HCT116 (cell line): ENCODE measurements at regions not wholly inside any gene's neighbourhood (a gene's known extent, or its start where the extent isn't known, plus 50 kb on each side); places are given as distances from the start of the nearest gene placed in this dataset.

ENCODE experiments used
- ATAC-seq: fragments of 200-7000 bp; cut with Tn5 transposase; 2 replicates; pipeline ENCODE4 v1.9.1; 2020; ENCODE audit warnings: mild to moderate bottlenecking, moderate library complexity
- BruUV-seq: library from RNA; stranded (reverse); fragments of 400-500 nt; replicated peaks from 2 replicates; lab custom pipeline; 2021; lab: Mats Ljungman, UMichigan
- CTCF ChIA-PET: fragments of 300-600 bp; sonication (Branson Sonifier 250); formaldehyde crosslinking; loops from one replicate; lab custom pipeline; 2021; ENCODE audit warnings: antibody characterized with exemption; lab: Charles Lee
- POLR2A ChIA-PET: fragments of 300-600, 350-600 bp; sonication (Branson Sonifier 250); formaldehyde crosslinking; loops from one replicate; lab custom pipeline; 2021; ENCODE audit warnings: antibody characterized with exemption; lab: Charles Lee
- RAD21 ChIA-PET, 2 experiments: fragments of 300-600 bp; sonication (Branson Sonifier 250); formaldehyde crosslinking; loops; one replicate each; lab custom pipeline; 2023; ENCODE audit warnings: low total read pairs in 2 of 2; ENCODE audit not compliant: uncharacterized antibody in 2 of 2, unreplicated experiment in 2 of 2, low non-redundant PET in 1 of 2; lab: Charles Lee
- DNase-seq: peaks from one replicate; pipeline ENCODE4 v3.0.0-alpha.2; 2010; ENCODE audit warnings: low read depth, low spot score
- H2AFZ ChIP-seq: fragments of 200-600 bp; shearing (Covaris generic), sonication (generic); 2 replicates; pipeline ENCODE4 v1.6.1; 2017; ENCODE audit warnings: low read depth, mixed run types, mixed read lengths, antibody characterized with exemption, low read length; ENCODE audit not compliant: poor library complexity, severe bottlenecking
- H3K27ac ChIP-seq: 2 replicates; pipeline ENCODE4 v1.5.1; 2012; ENCODE audit warnings: low read depth, low read length
- H3K27me3 ChIP-seq: fragments of 200-600 bp; sonication (generic); 2 replicates; pipeline ENCODE4 v1.6.1; 2016; ENCODE audit warnings: mixed run types, low read length, mixed read lengths; ENCODE audit not compliant: insufficient read depth
- H3K36me3 ChIP-seq, 2 experiments: fragments of 200-500 bp in 1 of 2; fragments of 200-600 bp in 1 of 2; sonication (Bioruptor generic) in 1 of 2; sonication (generic) in 1 of 2; 2 replicates each; pipeline versions ENCODE4 v1.5.1 to v1.6.1; 2014 to 2016; ENCODE audit warnings: low read length in 2 of 2, inconsistent platforms in 1 of 2, mixed read lengths in 1 of 2, mixed run types in 1 of 2; ENCODE audit not compliant: insufficient read depth in 2 of 2, control insufficient read depth in 1 of 2
- H3K4me1 ChIP-seq, 2 experiments: fragments of 200-600 bp in 1 of 2; sonication (generic) in 1 of 2; 2 replicates each; pipeline versions ENCODE4 v1.5.1 to v1.6.1; 2012 to 2017; ENCODE audit warnings: low read length in 2 of 2, inconsistent platforms in 1 of 2, mild to moderate bottlenecking in 1 of 2, mixed read lengths in 1 of 2, mixed run types in 1 of 2, moderate library complexity in 1 of 2; ENCODE audit not compliant: insufficient read depth in 2 of 2, control insufficient read depth in 1 of 2
- H3K4me2 ChIP-seq: fragments of 200-600 bp; sonication (generic); 2 replicates; pipeline ENCODE4 v1.6.1; 2017; ENCODE audit warnings: mixed run types, low read length, mixed read lengths
- H3K4me3 ChIP-seq, 2 experiments: fragments of 200-600 bp in 1 of 2; sonication (generic) in 1 of 2; replicated peaks in 1 of 2; 2 replicates each; pipeline ENCODE4 v1.5.1; 2011 to 2016; ENCODE audit warnings: low read length in 2 of 2, control low read depth in 1 of 2, low read depth in 1 of 2, mild to moderate bottlenecking in 1 of 2, mixed read lengths in 1 of 2, mixed run types in 1 of 2
- H3K79me2 ChIP-seq: fragments of 200-600 bp; sonication (generic); 2 replicates; pipeline ENCODE4 v1.6.1; 2017; ENCODE audit warnings: mild to moderate bottlenecking, mixed run types, low read length, moderate library complexity, mixed read lengths; ENCODE audit not compliant: insufficient read depth
- H3K9ac ChIP-seq: fragments of 200-600 bp; sonication (generic); 2 replicates; pipeline ENCODE4 v1.6.1; 2016; ENCODE audit warnings: low read length, mixed read lengths
- H3K9me2 ChIP-seq: fragments of 200-600 bp; sonication (generic), shearing (Covaris generic); 2 replicates; pipeline ENCODE4 v1.6.1; 2017; ENCODE audit warnings: mixed run types, mild to moderate bottlenecking, moderate library complexity; ENCODE audit not compliant: insufficient read depth
- H3K9me3 ChIP-seq, 2 experiments: fragments of 200-500 bp in 1 of 2; fragments of 200-600 bp in 1 of 2; sonication (Bioruptor generic) in 1 of 2; sonication (generic) in 1 of 2; 2 replicates each; pipeline ENCODE4 v1.6.1; 2014 to 2017; ENCODE audit warnings: low read length in 2 of 2, mixed read lengths in 2 of 2, inconsistent platforms in 1 of 2, low read depth in 1 of 2, mild to moderate bottlenecking in 1 of 2, mixed run types in 1 of 2, moderate library complexity in 1 of 2; ENCODE audit not compliant: control insufficient read depth in 1 of 2, insufficient read depth in 1 of 2
- H4K20me1 ChIP-seq: fragments of 200-600 bp; sonication (generic), shearing (Covaris generic); 2 replicates; pipeline ENCODE4 v1.6.1; 2017; ENCODE audit warnings: mixed run types, mild to moderate bottlenecking, moderate library complexity; ENCODE audit not compliant: insufficient read depth
- CBX3 ChIP-seq: IDR thresholded peaks from 2 replicates; pipeline ENCODE4 v1.6.1; 2012; ENCODE audit warnings: low read depth
- CEBPB ChIP-seq: IDR thresholded peaks from 2 replicates; pipeline ENCODE4 v1.6.1; 2012; ENCODE audit warnings: low read depth
- EGR1 ChIP-seq: IDR thresholded peaks from 2 replicates; pipeline ENCODE4 v1.6.1; 2012; ENCODE audit warnings: low read depth
- ELF1 ChIP-seq: IDR thresholded peaks from 2 replicates; pipeline ENCODE4 v1.6.1; 2012; ENCODE audit warnings: low read depth, borderline replicate concordance
- EZH2phosphoT487 ChIP-seq: fragments of 200-600 bp; IDR thresholded peaks from 2 replicates; pipeline ENCODE4 v1.6.1; 2018; ENCODE audit warnings: antibody characterized with exemption, borderline replicate concordance
- FOSL1 ChIP-seq: IDR thresholded peaks from 2 replicates; pipeline ENCODE4 v1.6.1; 2012; ENCODE audit warnings: low read depth
- POLR2A ChIP-seq: IDR thresholded peaks from 2 replicates; pipeline ENCODE4 v1.7.0; 2011; ENCODE audit warnings: borderline replicate concordance; ENCODE audit not compliant: insufficient read depth, insufficient read length; ENCODE audit errors: extremely low read depth
- POLR2AphosphoS5 ChIP-seq: IDR thresholded peaks from 2 replicates; pipeline ENCODE4 v1.6.1; 2011; ENCODE audit warnings: mild to moderate bottlenecking, low read depth, low read length, moderate library complexity
- RAD21 ChIP-seq: IDR thresholded peaks from 2 replicates; pipeline ENCODE4 v1.6.1; 2012; ENCODE audit warnings: low read depth, mild to moderate bottlenecking
- SIN3A ChIP-seq: IDR thresholded peaks from 2 replicates; pipeline ENCODE4 v1.6.1; 2012; ENCODE audit warnings: low read depth
- SP1 ChIP-seq: IDR thresholded peaks from 2 replicates; pipeline ENCODE4 v1.6.1; 2012; ENCODE audit warnings: low read depth
- SRF ChIP-seq: IDR thresholded peaks from 2 replicates; pipeline ENCODE4 v1.6.1; 2012; ENCODE audit warnings: low read depth
- TCF7L2 ChIP-seq: IDR thresholded peaks from 2 replicates; pipeline ENCODE4 v1.7.0; 2011; ENCODE audit warnings: borderline replicate concordance, inconsistent platforms; ENCODE audit not compliant: insufficient read depth, insufficient read length; ENCODE audit errors: extremely low read depth
- YY1 ChIP-seq: IDR thresholded peaks from 2 replicates; pipeline ENCODE4 v1.6.1; 2011; ENCODE audit warnings: low read length, low read depth, moderate library complexity, mild to moderate bottlenecking; ENCODE audit not compliant: insufficient replicate concordance; ENCODE audit errors: extremely low read depth
- ZFX ChIP-seq: fragments of 450-650 bp; IDR thresholded peaks from 2 replicates; pipeline ENCODE4 v1.6.1; 2017
- ZNF274 ChIP-seq: fragments of 200-500 bp; sonication (Bioruptor generic); IDR thresholded peaks from 2 replicates; pipeline ENCODE4 v1.6.1; 2014; ENCODE audit warnings: mild to moderate bottlenecking, low read depth, low read length, inconsistent platforms
- intact Hi-C: fragments of 100-400 bp; cut with micrococcal nuclease; formaldehyde crosslinking; loops from 2 replicates; pipeline ENCODE4 v1.10.0; 2022
- TF ChIP-seq, protein P1 (sequence below): IDR thresholded peaks from 2 replicates; pipeline ENCODE4 v1.6.1; 2012; ENCODE audit warnings: low read depth
- TF ChIP-seq, protein P2 (sequence below): IDR thresholded peaks from 2 replicates; pipeline ENCODE4 v1.6.1; 2012
- TF ChIP-seq, protein P3 (sequence below): IDR thresholded peaks from 2 replicates; pipeline ENCODE4 v1.6.1; 2012

DNA sequence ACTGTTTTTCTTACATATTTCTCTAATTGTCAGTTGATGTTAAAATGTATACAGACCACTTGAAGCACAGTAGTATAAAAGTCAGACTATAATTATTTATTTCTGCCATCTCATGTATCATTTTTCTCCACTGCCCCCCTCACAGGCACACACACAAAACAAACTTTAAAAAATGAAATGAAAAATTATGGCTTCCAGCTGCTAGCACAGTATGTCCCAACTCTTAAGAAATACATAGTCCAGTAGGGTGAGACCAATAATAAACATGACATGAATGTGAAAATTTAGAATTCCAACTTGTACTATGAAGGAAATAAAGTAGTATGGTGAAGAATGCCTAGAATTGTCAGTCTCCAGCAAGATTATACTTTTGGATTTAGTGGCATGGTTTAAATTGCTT lies 1247.9 kb downstream of the JRKL start:
- no peak overlapping the region for H3K27ac ChIP-seq
- H3K4me2 ChIP-seq: no peak overlapping the region
- H3K4me3 ChIP-seq: no peak overlapping the region
- no peaks in the 10 kb centered on the region for H3K79me2 ChIP-seq
- H3K36me3 ChIP-seq: no peaks in the 10 kb centered on the region
- H3K9me3 ChIP-seq: peaks cover 0 to 9% of the 10 kb centered on the region in 2 experiments; a peak in 1 of 4 replicates
- H3K9ac ChIP-seq: no peak overlapping the region
- POLR2A ChIA-PET: no interaction called here
- H2AFZ ChIP-seq: no peak overlapping the region
- H3K4me1 ChIP-seq: no peaks in the 10 kb centered on the region
- no peaks in the 10 kb centered on the region for H3K27me3 ChIP-seq
- CTCF ChIA-PET: no interaction called here
- H4K20me1 ChIP-seq: no peaks in the 10 kb centered on the region
- no peak for DNase-seq
- RAD21 ChIA-PET: no interaction called here
- intact Hi-C loops: no loop called here
- no TSS peak for BruUV-seq
- no peak for ATAC-seq
- TF ChIP-seq FOSL1 (no peak), SIN3A (no peak), CBX3 (no peak), SP1 (no peak), SRF (no peak), ELF1 (no peak), RAD21 (no peak), ZNF274 (no peak), EGR1 (no peak), ZFX (no peak), POLR2A (no peak), EZH2phosphoT487 (no peak), POLR2AphosphoS5 (no peak), CEBPB (no peak), TCF7L2 (no peak), YY1 (no peak)
- TF ChIP-seq, protein P1, sequence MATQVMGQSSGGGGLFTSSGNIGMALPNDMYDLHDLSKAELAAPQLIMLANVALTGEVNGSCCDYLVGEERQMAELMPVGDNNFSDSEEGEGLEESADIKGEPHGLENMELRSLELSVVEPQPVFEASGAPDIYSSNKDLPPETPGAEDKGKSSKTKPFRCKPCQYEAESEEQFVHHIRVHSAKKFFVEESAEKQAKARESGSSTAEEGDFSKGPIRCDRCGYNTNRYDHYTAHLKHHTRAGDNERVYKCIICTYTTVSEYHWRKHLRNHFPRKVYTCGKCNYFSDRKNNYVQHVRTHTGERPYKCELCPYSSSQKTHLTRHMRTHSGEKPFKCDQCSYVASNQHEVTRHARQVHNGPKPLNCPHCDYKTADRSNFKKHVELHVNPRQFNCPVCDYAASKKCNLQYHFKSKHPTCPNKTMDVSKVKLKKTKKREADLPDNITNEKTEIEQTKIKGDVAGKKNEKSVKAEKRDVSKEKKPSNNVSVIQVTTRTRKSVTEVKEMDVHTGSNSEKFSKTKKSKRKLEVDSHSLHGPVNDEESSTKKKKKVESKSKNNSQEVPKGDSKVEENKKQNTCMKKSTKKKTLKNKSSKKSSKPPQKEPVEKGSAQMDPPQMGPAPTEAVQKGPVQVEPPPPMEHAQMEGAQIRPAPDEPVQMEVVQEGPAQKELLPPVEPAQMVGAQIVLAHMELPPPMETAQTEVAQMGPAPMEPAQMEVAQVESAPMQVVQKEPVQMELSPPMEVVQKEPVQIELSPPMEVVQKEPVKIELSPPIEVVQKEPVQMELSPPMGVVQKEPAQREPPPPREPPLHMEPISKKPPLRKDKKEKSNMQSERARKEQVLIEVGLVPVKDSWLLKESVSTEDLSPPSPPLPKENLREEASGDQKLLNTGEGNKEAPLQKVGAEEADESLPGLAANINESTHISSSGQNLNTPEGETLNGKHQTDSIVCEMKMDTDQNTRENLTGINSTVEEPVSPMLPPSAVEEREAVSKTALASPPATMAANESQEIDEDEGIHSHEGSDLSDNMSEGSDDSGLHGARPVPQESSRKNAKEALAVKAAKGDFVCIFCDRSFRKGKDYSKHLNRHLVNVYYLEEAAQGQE: no peak
- TF ChIP-seq, protein P2, sequence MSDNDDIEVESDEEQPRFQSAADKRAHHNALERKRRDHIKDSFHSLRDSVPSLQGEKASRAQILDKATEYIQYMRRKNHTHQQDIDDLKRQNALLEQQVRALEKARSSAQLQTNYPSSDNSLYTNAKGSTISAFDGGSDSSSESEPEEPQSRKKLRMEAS: no peak
- TF ChIP-seq, protein P3, sequence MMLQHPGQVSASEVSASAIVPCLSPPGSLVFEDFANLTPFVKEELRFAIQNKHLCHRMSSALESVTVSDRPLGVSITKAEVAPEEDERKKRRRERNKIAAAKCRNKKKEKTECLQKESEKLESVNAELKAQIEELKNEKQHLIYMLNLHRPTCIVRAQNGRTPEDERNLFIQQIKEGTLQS: no peak
- TF ChIP-seq, all 23 proteins: peak for 0
- no peaks in the 10 kb centered on the region for H3K9me2 ChIP-seq
